Epidermal melanocyte (primary cell): ENCODE measurements at regions not wholly inside any gene's neighbourhood (a gene's known extent, or its start where the extent isn't known, plus 50 kb on each side); places are given as distances from the start of the nearest gene placed in this dataset.
"Not testable (repeated sequence)": the region's sequence is repeated elsewhere in the genome, so short reads cannot be mapped to it uniquely, and the experiment has no call there.

Experiments
- DNase-seq: peaks from one replicate; pipeline ENCODE4 v3.0.0; 2011; ENCODE audit warnings: low spot score; ENCODE audit not compliant: insufficient read length

DNA sequence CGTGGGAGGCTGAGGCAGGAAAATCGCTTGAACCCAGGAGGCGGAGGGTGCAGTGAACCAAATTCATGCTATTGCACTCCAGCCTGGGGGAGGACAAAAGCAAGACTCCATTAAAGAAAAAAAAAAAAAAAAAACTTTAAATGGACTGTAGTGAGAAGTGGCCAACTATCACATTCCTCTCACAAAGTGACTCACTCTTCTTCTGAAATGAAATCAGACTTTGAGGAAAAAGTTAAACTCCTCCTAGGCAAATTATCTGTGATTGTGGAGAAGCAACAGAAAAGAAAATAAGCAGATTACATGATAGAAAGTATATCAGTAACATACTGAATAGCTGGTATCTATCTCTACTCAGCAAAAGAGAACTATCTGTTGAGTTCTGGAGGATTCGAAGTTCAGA, 234.3 kb upstream of the PHF14 start:
- no peak for DNase-seq

DNA sequence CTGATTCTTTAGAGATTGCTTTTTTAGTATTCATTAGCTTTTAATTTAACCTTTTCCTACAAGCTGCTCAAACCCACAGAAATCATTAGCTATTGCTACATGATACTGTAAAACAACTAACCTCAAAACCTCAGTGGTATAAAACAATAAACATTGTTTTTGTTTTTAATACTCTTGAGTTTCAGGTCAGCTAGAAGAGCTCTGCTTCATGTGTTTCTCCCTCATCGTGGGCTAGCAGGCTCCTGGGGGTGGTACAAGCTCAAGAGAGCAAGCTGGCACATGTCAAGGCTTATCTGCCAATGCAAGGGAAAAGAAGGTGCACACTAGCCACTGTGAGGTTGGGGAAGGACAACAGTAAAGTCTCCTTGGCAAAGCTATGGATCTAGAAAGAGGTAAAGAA, 232.9 kb upstream of the PHF14 start:
- no peak for DNase-seq

DNA sequence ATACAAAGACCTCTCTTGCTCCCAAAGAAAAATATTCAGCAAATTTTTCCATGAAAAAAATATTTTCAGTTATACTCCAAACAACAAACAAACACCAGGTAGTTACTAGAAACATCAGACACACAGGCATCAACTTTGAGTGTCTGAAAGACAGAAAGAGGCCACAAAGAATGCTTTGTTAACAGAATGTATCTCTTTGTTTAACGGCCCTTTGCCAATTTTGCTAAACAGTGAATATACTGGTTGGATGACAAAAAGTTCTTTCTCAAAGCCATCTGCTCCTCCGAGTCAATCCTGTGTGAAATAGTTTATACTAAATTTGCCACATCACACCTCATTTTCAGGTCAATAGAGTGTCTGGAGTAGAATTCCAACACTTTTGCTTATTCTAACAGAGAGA, 216.7 kb upstream of the PHF14 start:
- no peak for DNase-seq

DNA sequence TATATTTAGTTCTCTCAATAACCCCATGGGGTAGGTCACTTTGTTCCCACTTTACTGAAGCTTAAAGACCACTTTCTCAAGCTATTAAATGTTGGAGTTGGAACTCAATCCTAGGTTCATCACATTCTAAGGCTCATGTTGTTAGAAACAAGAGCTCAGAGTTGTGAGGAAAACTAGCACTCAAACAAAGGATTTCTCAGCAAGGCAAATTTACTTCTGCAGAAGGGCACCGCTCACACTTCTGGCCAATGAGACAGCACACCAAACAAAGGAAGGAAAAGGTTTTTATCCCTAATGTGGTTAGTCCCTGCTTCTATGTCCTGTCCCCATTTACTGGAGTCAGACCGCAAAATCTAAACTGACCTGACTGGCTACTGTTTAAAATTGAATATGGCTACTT, 214.6 kb upstream of the PHF14 start:
- DNase-seq: no peak

DNA sequence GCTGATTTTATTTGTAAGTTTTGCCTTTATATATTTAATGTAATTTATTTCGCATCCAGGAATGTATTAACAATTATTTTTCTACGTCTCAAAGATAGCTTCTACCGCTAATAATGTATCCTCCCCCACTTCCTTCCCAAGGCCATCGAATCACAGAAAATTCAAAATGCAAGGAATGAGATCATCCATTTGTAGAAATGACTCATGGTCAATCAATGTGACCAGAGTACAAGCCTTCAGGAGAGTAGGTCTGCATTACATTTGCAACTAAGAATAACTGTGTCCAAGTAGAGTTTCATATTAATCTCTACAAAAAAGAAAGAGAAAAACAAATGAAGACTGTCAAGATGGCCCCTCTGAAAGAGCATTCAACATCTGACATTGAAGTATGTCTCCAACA, 205.9 kb upstream of the PHF14 start:
- no peak for DNase-seq

DNA sequence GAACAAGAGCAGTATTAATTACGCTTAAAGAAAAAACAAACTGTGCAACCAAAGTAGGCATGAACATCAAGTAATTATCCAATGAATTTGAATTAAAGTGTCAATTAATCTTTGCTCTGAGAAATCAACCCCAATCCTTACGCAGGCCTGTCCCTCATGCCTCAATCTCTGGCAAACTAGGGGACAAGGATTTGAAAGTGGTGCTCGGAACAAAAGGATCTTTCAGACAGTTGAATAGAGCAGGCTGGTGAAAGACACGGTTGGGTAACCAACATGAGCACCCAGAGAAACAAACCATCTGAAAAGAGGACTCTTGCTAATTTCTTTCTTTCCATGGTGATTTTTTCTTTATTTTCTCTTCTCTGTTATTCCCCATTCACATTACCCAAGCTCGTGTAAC, 203.5 kb upstream of the PHF14 start:
- no peak for DNase-seq

DNA sequence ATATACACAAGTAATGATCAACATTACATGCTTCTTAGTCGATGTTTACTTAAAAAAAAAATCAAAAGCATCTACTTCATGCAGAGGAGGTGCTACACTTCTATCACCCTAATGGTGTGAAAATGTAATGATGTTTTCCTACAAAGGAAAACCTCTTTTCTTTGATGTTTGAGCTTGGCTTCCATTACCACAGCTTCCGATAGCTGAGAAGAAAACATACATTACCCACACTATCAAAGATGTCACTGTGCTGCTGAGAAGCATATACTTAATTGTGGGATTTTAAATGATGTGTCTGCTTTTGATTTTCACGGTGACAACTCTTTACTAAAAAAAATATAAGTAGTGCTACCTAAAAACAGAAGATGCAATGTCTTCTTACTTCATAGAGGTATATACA, 200.2 kb upstream of the PHF14 start:
- DNase-seq: no peak

DNA sequence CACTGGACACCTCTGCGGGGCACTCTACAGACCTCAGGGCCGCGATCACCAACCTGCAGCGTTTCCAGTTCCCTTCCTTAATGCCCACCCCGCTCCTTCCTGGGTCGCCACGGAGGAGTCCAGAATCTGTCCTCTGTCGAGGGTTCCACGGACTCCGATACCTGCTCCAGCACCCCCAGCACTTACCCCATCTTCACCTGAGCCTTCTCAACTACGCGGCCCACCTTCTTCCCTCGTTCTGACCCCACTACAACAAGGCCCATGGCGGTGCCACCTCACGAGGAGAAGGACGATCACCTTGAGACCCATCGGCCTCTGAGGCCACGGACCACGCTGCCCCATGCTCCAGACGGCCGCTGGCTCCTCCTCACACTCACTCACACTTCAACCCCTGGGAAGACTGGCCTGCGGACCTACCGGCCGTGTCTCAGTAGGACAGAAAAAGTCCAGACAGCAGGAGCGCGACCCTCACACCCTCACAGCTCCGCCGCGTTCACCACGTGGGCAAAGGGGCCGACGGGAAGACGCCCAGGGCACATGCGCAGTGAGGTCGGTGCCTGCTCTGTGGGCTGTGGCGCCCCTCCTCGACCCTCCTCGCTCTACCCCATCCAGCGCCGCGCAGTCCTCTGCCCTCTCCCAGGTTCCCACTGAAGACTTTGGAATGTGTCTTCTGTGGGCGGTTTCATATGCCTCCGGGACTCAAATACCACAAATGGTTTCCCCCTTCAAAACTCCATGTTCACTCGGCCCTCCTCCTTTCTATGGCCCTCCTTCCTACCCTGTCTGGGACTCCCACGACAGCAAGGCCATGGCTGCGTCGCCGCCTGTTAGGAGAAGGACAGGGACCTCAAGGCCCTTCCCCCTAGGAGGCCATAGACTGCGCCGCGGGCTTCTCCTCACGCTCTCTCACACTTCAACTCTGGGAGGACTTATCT, 193.9 kb upstream of the PHF14 start:
- no peak for DNase-seq

DNA sequence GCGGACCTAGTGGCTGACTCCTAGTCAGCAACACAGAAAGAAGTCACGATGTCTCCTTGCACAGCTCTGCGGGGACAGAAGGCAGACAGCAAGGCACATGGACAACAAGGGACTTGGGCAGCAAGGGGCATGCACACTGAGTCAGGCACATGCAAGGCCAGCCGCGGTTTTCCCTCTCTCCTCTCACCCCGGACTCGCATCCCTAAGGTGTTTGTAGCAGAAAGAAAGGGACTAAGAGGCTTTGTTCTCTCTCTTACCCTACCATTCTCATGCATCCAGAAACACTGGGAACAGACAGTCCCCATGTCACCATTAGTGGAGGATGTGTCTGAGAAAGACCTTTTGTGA, 193.3 kb upstream of the PHF14 start:
- no peak for DNase-seq

DNA sequence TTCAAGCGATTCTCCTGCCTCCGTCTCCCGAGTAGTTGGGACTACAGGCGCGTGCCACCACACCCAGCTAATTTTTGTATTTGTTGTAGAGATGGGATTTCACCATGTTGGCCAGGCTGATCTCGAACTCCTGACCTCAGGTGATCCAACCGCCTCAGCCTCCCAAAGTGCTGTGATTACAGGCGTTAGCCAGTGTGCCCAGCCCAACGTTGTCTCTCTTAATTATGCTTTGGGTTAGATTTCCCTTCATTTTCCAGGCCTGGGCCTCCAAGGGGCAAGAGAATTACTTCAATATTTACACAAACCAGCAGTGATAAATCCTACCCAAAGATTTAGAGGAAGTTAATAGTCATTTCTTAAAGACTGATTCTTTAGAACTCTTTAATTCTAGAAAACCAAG, 186.7 kb upstream of the PHF14 start:
- DNase-seq: not testable (repeated sequence)

DNA sequence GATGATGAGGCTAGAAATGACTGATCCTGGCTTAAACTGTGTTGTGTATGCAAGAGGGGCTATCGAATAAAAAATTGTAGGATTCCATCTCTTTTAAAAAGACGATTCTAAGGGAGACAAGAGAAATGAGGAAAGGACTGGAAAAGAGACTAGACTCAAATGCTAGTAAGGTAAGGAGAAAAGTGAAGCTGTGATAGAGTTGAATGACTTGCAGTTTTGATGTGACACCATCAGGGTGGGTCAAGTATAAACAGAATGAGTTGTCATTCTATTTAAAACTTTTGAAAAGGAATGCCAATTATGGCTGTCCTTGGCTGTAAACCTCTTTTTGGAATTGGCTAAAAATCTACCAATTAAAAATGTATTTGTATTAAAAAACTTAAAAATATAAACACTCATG, 184.5 kb upstream of the PHF14 start:
- no peak for DNase-seq

DNA sequence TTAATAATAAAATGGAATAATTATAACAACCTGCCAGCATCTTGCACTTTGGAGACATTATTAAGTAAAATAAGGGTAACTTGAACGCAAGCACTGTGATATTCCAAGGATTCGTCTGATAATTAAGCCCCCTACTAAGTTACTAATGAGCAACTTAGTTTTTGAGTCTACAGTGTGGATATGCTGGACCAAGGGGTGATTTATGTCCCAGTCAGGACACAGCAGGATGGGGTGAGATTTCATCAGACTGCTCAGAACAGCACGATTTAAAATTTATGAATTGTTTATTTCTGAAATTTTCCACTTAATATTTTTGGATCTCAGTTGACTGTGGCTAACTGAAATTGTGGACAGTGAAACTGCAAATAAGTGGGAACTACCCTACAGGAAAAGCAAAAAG, 182.8 kb upstream of the PHF14 start:
- no peak for DNase-seq

DNA sequence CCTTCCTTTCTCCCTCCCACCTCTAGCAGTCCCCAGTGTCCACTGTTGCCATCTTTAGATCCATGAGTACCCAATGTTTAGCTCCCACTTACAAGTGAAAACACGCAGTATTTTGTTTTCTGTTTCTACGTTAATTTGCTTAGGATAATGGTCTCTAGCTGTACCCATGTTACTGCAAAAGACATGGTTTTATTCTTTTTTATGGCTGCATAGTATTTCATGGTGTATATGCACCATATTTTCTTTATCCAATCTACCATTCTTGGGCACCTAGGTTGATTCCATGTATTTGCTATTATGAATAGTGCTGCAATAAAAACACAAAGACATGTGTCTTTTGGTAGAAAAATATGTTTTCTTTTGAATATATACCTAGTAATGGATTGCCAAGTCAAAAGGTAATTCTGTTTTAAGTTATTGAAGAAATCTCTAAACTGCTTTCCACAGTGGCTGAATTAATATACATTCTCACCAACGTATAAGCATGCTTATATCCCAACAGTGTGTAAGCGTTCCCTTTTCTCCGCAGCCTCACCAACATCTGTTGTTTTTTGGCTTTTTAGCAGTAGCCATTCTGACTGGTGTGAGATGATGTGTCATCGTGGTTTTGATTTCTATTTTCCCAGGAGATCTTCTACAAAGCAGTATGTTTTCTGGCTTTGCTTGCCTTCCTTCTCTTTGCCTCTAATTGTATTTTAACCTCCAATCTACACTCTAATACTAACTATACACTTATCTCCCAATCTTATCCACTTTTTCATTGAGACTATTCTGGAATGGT, 179.5 kb upstream of the PHF14 start:
- no peak for DNase-seq

DNA sequence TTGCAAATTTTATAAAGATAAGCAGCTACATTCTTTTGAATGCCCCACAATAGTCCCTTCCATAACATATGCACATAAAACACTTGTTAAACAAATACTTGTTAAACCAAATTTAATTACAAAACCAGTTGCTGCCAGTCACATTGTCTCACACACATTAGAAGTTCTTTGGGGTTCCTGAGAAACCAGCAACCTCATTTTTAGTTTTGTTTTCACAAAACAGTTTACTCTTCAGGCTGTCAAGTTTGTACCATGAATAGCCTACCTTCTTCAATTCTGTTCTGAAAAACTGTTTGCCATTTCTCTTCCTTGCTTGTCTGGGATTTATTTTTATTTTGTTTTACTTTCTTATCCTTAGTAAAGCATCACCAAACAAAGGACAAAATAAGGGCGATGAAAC, 176.5 kb upstream of the PHF14 start:
- DNase-seq: no peak

DNA sequence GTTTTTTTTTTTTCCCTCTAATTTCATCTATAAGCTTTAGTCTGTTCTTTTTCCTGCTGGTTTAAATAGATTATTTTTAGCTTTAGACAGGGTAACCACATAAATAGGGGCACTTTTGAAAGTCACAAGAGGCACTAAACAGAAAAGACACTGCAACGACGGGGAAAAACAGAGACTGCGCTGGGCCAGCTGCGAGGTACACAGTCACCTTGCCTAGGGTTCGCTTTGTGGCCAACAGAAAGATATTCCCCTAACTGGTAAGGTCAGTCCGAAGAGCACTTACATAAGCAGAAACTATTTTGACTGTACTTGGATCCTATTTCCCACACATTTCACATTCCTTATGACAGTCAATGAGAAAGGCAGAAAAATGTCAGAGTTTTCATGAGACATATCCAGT, 175.6 kb upstream of the PHF14 start:
- no peak for DNase-seq

DNA sequence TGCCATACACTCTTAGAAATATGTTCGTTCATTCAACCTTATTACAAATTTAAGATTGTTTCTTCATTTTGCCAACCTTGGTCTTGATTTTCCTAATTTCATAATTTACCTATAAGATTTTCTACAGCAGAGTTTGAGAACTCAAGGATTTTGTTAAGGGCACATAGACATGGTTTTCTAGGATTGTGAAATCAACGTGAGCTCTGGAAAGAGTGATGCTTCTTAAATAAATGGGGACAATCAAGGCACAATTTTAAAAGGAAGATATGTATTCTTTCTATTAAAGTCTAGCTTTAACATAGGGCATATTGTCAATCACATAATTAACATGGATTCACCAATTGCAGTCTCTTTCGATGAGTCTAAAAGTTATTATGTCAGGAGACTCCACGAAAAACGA, 174.2 kb upstream of the PHF14 start:
- no peak for DNase-seq

DNA sequence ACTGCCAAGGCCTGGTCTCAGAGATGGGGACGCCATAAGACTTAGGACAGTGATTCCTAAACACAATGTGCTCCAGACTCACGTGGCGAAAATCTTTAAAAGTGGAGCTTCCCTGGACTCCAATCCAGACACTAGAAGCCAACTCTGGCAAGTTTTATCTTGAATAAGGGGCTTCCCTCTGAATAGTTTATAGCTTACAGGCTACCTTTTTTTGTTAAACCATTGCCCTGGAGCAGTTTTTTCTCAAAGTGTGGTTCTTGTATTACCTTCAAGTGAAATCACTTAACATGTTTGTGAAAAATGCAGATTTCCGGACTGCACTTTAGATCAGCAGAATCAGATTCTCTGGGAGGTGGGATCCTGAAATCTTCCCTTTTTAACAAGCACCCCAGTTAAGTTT, 171.7 kb upstream of the PHF14 start:
- no peak for DNase-seq

DNA sequence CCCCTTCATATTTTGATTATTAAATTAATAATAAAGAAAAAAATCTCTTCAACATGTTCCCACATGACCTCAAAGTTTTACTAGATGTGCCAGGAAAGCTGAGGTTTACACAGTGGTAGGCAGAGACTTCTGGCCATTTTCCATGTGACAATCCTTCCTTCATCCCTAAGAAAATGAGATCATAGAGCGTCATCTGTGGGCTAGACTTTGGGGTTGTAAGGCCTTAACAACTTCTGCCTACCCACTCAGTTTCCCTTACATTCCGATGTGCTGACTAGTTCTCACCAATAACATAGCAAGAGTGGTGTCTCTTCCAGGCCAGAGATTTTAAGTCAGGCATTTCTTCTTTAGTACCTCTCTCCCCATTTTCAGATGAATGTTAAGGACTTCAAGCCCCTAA, 171.1 kb upstream of the PHF14 start:
- DNase-seq: no peak

DNA sequence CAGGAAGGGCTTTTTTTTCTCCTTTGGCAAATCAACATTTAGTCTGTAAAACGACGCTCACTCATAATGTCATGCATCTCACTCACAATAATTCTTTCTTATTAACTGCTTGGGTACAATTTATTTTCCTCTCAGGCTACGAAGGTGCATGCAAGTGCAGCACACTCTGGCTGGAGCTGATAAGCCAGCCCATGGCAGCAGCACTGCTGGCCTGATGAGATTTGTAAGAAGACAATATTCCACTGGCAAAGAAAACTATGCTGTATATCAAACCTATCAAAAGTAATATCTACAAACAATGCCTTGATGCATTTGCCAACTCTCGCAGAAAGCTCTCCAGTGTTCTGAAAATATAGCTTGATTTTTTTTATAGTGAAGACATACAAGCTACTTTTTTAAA, 170.0 kb upstream of the PHF14 start:
- no peak for DNase-seq

DNA sequence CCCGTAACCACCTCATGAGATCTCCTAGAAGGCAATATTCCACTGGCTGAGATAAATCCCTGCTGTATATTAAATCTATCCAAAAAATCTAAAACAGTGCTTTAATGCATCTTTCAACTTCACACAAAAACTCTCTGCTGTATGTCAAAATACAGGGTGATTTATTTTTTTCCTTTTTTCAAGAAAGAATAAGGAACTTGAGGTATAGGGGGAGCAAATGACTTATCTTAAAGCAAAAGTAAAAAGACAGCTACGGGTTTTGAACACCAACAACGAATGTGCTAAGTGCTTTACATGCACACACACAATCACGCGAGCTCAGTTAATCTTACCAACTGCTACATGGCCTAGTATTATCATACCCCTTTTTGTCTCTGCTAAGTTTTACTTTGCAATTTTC, 168.9 kb upstream of the PHF14 start:
- DNase-seq: no peak

DNA sequence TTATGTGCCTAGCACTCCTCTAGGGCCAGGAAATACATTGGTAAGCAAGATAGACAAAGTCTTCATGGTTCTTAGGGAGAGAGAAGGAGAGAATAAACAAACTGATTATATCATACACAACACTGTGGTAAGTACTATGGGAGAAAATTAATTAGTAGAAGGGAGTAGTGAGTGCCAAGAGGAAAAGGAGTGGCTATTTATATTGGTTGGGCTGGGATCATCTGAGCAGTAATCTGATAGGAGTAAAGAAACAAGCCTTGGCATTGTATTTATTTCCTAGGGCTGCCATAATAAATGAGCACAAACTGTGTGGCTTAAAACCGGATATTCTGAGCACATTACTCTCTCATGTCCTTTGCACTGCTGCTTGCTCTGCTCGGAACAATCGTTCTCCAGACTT, 158.1 kb upstream of the PHF14 start:
- no peak for DNase-seq

DNA sequence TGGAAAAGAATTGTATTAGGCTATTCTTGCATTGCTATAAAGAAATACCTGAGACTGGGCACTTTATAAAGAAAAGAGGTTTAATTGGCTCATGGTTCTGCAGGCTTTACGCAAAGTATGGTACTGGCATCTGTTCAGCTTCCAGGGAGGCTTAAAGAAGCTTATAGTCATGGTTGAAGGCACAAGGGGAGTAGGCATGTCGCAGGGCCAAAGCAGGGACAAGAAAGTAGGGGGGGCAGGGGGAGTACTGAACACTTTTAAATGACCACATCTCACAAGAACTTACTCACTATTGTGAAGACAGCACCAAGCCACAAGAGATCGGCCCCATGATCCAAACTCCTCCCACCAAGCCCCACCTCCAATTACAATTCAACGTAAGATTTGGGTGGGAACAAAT, 152.5 kb upstream of the PHF14 start:
- no peak for DNase-seq

DNA sequence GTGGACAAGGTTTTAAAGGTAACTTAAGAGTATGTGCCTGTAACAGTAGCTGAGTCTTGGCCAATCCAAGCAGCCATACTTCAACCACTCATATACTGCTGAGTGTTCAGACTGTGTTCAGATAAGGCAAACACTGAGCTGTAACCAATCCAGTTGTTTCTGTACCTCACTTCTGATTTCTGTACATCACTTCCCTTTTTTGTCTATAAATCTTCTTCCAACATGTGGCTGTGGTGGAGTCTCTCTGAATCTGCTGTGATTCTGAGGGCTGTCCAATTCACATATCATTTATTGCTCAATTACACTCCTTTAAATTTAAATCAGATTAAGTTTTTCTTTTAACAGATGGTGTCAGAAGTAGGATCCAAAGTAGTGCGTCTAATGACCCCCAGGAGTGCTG, 149.5 kb upstream of the PHF14 start:
- DNase-seq: no peak
